BLaER1 (cell line): ENCODE measurements at regions not wholly inside any gene's neighbourhood (a gene's known extent, or its start where the extent isn't known, plus 50 kb on each side); places are given as distances from the start of the nearest gene placed in this dataset.

Experiments
- H3K27ac ChIP-seq: shearing (Covaris generic); formaldehyde crosslinking; 2 replicates; pipeline ENCODE4 v1.8.1; 2022
- H3K27me3 ChIP-seq: shearing (Covaris generic); formaldehyde crosslinking; 2 replicates; pipeline ENCODE4 v1.8.1; 2022
- H3K36me3 ChIP-seq: shearing (Covaris generic); formaldehyde crosslinking; 2 replicates; pipeline ENCODE4 v1.8.1; 2022
- H3K4me1 ChIP-seq: shearing (Covaris generic); formaldehyde crosslinking; 2 replicates; pipeline ENCODE4 v1.8.1; 2022
- H3K4me2 ChIP-seq: shearing (Covaris generic); formaldehyde crosslinking; 2 replicates; pipeline ENCODE4 v1.8.1; 2022
- H3K4me3 ChIP-seq: shearing (Covaris generic); formaldehyde crosslinking; 2 replicates; pipeline ENCODE4 v1.8.1; 2022
- H3K9ac ChIP-seq: shearing (Covaris generic); formaldehyde crosslinking; 2 replicates; pipeline ENCODE4 v1.8.1; 2022
- H3K9me3 ChIP-seq: shearing (Covaris generic); formaldehyde crosslinking; 2 replicates; pipeline ENCODE4 v1.8.1; 2022
- H4K20me1 ChIP-seq: shearing (Covaris generic); formaldehyde crosslinking; 2 replicates; pipeline ENCODE4 v1.8.1; 2022
- Cebpa-rat ChIP-seq: shearing (Covaris generic); IDR thresholded peaks from 2 replicates; pipeline ENCODE4 v1.8.1; 2022

DNA sequence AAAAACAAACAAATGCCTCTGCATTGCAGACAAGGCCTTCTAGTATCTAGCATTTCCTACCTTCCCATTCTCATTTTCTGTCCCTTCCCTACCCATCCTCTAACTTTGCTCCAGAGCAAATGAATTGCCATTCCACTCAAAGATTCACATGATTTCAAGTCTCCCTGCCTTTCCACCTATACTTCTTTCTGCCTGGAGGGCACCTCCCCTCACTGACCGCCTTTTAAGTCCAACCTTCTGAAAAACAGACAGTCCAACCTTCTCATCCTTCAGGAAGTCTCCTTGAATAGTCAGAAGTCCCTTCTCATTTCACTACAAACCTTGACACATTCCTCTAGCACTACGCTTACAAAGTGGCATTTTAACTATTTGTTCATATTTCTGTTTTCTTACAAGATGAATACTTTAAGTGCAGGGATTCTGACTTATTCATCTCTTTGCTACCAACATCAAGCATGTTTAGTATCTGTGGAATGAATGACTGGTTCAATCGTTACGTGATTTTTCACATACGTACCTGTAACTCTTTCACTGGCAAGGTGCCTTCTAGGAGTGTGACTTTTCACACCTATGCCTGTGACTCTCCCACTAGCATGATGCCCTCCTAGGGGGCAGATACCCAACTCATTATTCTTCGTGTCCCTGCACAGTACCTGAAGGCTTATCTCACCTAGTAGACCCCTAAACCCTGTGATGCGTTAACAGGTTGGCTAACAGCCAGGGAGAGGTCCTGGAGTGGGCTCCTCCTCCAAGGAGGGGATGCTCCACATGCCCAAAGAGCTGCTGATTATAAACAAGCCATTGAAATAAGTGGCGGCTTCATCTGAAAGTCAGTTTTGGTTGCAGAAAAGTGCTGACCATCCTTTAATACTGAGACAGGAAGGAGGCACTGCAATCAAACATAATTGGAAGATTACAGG lies 356.2 kb downstream of the MYCN start:
- Histone ChIP-seq H4K20me1 (no peaks in the 10 kb centered on the region), H3K9ac (no peak overlapping the region), H3K4me3 (no peak overlapping the region), H3K27ac (no peak overlapping the region), H3K27me3 (no peaks in the 10 kb centered on the region), H3K9me3 (no peaks in the 10 kb centered on the region), H3K4me2 (no peak overlapping the region), H3K36me3 (no peaks in the 10 kb centered on the region), H3K4me1 (no peaks in the 10 kb centered on the region)
- TF ChIP-seq Cebpa-rat = no peak

DNA sequence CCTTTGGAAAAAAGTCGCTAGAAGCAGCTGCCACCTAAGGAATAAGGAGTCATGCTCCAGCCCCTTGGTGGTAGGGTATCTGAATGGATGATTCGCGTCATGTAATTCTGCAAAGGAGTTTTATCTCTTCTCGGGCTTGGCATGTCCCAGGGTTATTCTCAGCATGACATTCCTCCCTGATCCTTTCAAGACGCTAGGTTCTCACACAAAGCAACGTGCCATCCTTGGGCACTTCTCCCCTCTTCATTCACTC lies 355.6 kb downstream of the MYCN start:
- no peaks in the 10 kb centered on the region for H3K27me3 ChIP-seq
- no peak for TF ChIP-seq Cebpa-rat
- no peaks in the 10 kb centered on the region for H3K4me1 ChIP-seq
- no peak overlapping the region for H3K9ac ChIP-seq
- H3K4me3 ChIP-seq = no peak overlapping the region
- H3K27ac ChIP-seq = no peak overlapping the region
- no peaks in the 10 kb centered on the region for H3K9me3 ChIP-seq
- H3K4me2 ChIP-seq = no peak overlapping the region
- H4K20me1 ChIP-seq = no peaks in the 10 kb centered on the region
- no peaks in the 10 kb centered on the region for H3K36me3 ChIP-seq

DNA sequence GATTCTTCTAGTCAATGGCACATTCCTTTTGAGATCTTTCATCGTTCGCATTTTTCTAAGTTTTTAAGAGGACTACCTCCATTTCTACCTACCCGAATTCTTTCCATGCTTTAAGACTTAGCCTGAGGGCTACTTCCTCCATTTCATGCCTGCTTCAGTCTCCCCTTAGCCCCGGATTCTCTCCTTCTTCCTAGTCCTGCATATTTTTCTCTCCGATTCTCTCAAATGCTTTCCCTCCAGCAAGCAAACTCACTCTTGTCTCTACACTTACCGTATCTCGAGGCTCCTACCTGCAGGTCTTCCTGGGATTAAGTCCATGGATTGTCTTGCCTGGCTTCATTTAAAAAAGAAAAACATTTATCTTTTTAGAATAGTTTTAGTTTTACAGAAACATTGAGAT lies 354.4 kb downstream of the MYCN start:
- no peak overlapping the region for H3K27ac ChIP-seq
- H3K4me1 ChIP-seq = no peaks in the 10 kb centered on the region
- no peak overlapping the region for H3K9ac ChIP-seq
- no peaks in the 10 kb centered on the region for H3K27me3 ChIP-seq
- H3K4me3 ChIP-seq = no peak overlapping the region
- TF ChIP-seq Cebpa-rat = no peak
- no peaks in the 10 kb centered on the region for H3K36me3 ChIP-seq
- H3K4me2 ChIP-seq = no peak overlapping the region
- no peaks in the 10 kb centered on the region for H4K20me1 ChIP-seq
- H3K9me3 ChIP-seq = no peaks in the 10 kb centered on the region

DNA sequence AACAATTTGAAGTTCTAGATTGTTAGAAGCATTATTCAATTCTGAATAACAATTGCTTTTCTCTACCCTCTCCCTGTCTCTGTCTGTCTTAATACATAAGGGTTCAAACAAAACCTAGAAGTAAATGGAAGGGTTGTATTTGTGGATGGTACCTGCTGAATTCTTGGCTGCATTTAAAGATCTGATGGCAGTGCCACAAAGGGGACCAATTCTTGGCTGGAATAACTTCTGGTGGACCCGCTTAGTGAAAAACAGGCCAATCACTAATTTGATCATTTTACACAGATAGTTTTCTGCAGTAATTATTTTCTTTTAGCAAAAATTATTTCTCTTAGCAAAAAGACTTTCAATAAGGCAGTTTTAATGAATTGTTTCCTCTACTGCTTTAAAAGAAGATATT lies 353.5 kb downstream of the MYCN start:
- H3K4me2 ChIP-seq = no peak overlapping the region
- H3K36me3 ChIP-seq = no peaks in the 10 kb centered on the region
- H3K4me3 ChIP-seq = no peak overlapping the region
- H3K27ac ChIP-seq = no peak overlapping the region
- H3K4me1 ChIP-seq = no peaks in the 10 kb centered on the region
- H3K9me3 ChIP-seq = no peaks in the 10 kb centered on the region
- no peak for TF ChIP-seq Cebpa-rat
- H3K9ac ChIP-seq = no peak overlapping the region
- no peaks in the 10 kb centered on the region for H3K27me3 ChIP-seq
- no peaks in the 10 kb centered on the region for H4K20me1 ChIP-seq

DNA sequence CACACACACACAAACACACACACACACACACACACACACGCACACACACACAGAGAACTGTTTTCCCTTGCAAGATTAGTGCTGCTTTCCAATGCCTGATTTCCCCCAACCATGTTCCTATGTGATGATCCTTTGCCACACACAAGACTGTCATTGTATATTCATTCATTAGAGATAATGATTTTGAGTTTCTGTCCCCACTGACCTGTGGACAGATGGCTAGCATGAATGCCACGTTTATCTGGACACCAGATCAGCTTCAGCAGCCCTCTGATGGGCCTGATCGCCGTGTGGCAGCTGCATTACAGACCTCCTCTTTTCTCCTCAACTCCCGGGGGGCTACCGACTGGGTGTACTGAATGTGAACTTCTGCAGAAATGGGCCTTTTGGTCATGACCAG lies 353.0 kb downstream of the MYCN start:
- Histone ChIP-seq H3K36me3 (no peaks in the 10 kb centered on the region), H3K4me1 (no peaks in the 10 kb centered on the region), H3K4me3 (no peak overlapping the region), H3K9me3 (no peaks in the 10 kb centered on the region), H3K27me3 (no peaks in the 10 kb centered on the region), H3K27ac (no peak overlapping the region), H4K20me1 (no peaks in the 10 kb centered on the region), H3K4me2 (no peak overlapping the region), H3K9ac (no peak overlapping the region)
- no peak for TF ChIP-seq Cebpa-rat

DNA sequence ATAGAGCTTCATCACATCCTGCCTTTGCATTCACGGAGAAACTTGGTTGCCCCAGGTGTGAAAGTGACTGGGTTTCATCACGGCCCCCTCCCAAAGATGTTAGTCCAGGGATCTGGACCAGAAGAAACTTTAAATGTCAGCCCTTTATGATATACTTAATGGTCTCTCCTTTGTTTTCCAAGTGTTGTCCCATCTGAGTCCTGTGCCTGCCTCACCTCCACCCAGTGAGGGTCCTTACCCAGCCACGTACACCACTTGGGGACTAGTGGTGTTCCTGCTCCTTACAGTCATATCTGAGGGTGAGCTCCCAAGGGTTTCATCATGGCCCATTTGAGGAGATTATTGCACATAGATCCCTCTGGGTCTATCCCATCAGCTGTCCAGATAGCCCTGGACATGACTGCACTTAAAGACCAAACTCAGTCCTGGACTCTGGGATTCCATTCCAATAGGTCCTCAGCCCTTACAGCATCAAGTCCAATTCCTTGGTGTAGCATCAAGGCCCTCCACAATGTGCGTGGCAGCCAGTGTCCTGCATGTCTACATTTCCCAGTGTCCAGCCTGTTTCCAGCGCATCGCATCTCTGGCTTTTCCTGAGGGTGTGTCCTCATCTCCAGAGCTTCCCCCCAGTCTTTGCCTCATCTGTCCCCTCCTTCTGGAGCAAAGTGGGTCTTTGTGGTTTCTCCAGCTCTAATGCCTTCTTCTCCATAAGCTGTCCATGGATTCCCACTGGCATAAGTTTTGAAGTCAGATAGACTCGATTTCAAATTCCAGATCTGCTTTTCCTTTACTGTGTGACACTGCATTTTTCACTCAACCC lies 351.6 kb downstream of the MYCN start:
- no peak for TF ChIP-seq Cebpa-rat
- Histone ChIP-seq H3K4me3 (no peak overlapping the region), H3K9me3 (no peaks in the 10 kb centered on the region), H3K27ac (no peak overlapping the region), H3K4me1 (no peaks in the 10 kb centered on the region), H3K36me3 (no peaks in the 10 kb centered on the region), H3K9ac (no peak overlapping the region), H3K4me2 (no peak overlapping the region), H4K20me1 (no peaks in the 10 kb centered on the region), H3K27me3 (no peaks in the 10 kb centered on the region)

DNA sequence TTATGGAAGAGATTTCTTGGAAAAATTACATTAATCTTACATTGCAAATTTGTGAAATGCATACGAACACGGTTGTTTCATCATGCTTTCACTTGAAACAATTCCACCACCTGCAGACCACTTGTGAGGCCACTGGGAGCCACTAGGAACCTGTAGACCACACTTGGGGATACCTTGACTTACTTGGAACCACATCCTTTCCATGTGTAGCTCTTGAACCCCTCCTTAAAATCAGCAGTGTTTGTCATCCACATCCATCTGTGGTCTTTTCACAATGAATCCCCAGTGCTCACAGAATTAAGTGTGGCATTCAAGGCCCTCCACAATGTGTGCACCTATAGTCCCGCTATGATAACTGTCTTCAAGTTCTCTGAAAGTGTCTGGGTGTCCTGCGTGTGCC lies 350.9 kb downstream of the MYCN start:
- TF ChIP-seq Cebpa-rat = no peak

DNA sequence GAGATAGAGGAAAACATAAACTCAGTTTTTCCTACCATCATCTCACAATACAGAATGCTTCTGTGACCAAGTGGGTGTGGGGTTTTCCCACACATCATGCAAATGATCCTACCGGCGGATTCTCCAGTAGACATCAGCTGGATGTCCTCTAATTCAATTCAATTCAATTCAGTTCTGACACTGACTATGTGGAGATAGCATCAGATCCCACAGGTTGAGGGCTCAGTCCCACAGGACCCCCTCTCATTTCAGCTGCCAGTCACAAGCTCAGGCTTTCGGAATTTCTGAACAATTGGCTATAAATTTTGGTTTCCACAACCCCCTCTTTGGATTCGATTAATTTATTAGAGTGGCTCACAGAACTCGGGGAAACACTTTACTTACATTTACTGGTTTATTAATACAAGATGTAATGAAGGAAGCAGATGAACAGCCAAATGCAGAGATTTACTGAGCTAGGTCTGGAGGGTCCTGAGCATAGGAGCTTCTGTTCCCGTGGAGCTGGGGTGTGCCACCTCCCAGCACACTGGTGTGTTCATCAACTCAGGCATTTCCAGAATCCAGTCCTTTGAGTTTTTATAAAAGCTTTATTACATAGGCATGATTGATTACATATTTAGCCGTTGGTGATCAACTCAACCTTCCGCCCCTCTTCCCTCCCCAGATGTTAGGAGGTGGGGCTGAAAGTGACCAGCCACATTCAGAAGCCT lies 350.1 kb downstream of the MYCN start:
- Histone ChIP-seq H3K9ac (no peak overlapping the region), H3K4me1 (peaks cover 7% of the 10 kb centered on the region; the same call in 1 of the 2 replicates), H3K27me3 (no peaks in the 10 kb centered on the region), H3K4me2 (no peak overlapping the region), H4K20me1 (no peaks in the 10 kb centered on the region), H3K9me3 (no peaks in the 10 kb centered on the region), H3K36me3 (no peaks in the 10 kb centered on the region), H3K27ac (no peak overlapping the region), H3K4me3 (no peak overlapping the region)
- no peak for TF ChIP-seq Cebpa-rat

More for the DNA sequence above, 350.9 kb downstream of the MYCN start:
- Histone ChIP-seq H3K4me2 (no peak overlapping the region), H3K27me3 (no peaks in the 10 kb centered on the region), H3K27ac (no peak overlapping the region), H3K9me3 (no peaks in the 10 kb centered on the region), H3K4me3 (no peak overlapping the region), H3K4me1 (peaks cover 4% of the 10 kb centered on the region; the same call in 1 of the 2 replicates), H3K36me3 (no peaks in the 10 kb centered on the region), H4K20me1 (no peaks in the 10 kb centered on the region), H3K9ac (no peak overlapping the region)

DNA sequence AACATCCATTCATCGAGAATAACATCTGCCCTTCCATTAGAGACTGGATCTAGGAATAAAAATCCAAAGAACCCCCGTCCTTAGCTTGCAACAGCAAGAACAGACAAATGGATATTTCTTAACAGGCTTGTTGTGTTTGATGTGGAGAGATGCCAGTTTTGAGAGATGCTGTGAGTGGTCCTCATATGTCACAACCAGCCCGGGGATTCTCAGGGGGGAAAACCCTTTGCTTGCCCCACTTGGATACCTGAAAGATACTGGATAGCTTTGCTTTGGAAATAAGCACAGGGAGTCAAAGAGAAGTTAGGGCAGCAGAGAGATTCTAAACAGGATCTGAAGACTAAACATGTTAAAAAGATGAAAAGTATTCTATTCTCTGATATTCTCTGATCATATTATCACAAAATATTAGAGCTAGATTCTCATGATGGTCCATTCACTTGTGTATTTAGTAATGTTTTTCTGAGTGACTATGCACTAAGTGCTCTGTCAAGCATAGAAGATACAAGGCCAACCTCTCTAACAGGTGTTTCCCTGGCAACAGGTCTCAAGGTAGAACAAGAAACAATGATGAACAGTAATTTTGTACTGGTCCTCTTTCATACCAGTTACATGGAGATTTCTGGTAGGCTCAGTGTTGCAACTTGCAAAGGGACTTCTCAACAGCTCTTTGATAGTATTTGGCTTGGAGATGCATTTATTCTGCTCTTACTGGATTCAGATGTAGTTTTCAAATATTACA lies 348.2 kb downstream of the MYCN start:
- H3K9ac ChIP-seq = no peak overlapping the region
- no peaks in the 10 kb centered on the region for H3K36me3 ChIP-seq
- no peak overlapping the region for H3K4me2 ChIP-seq
- peaks cover under 1% of the 10 kb centered on the region; the same call in 1 of the 2 replicates for H3K27me3 ChIP-seq
- no peak overlapping the region for H3K4me3 ChIP-seq
- peaks cover 14% of the 10 kb centered on the region for H3K4me1 ChIP-seq
- no peaks in the 10 kb centered on the region for H4K20me1 ChIP-seq
- H3K9me3 ChIP-seq = no peaks in the 10 kb centered on the region
- no peak overlapping the region for H3K27ac ChIP-seq
- no peak for TF ChIP-seq Cebpa-rat
